ENCODE measurements at regions not wholly inside any gene's neighbourhood (a gene's known extent, or its start where the extent isn't known, plus 50 kb on each side); places are given as distances from the start of the nearest gene placed in this dataset.

- H3K4me3 ChIP-seq (ENCODE audit: low read depth, low read length): no peak overlapping the region
- TF ChIP-seq, protein P1, sequence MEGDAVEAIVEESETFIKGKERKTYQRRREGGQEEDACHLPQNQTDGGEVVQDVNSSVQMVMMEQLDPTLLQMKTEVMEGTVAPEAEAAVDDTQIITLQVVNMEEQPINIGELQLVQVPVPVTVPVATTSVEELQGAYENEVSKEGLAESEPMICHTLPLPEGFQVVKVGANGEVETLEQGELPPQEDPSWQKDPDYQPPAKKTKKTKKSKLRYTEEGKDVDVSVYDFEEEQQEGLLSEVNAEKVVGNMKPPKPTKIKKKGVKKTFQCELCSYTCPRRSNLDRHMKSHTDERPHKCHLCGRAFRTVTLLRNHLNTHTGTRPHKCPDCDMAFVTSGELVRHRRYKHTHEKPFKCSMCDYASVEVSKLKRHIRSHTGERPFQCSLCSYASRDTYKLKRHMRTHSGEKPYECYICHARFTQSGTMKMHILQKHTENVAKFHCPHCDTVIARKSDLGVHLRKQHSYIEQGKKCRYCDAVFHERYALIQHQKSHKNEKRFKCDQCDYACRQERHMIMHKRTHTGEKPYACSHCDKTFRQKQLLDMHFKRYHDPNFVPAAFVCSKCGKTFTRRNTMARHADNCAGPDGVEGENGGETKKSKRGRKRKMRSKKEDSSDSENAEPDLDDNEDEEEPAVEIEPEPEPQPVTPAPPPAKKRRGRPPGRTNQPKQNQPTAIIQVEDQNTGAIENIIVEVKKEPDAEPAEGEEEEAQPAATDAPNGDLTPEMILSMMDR (IDR thresholded peaks at IDR 0.05; ENCODE audit: low read depth, low read length): no peak
- TF ChIP-seq, protein P2, sequence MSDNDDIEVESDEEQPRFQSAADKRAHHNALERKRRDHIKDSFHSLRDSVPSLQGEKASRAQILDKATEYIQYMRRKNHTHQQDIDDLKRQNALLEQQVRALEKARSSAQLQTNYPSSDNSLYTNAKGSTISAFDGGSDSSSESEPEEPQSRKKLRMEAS (IDR thresholded peaks at IDR 0.05; ENCODE audit: low read depth, low read length): no peak
- TF ChIP-seq MYC (IDR thresholded peaks at IDR 0.05; ENCODE audit: low read depth, low read length) (no peak), POLR2A (IDR thresholded peaks at IDR 0.05; ENCODE audit: extremely low read depth, insufficient read length) (no peak)
- no peak for DNase-seq (ENCODE audit: low read depth)
Measured at GRCh38 chr16:55221836-55222235, 102.2 kb upstream of the IRX6 start.

DNA sequence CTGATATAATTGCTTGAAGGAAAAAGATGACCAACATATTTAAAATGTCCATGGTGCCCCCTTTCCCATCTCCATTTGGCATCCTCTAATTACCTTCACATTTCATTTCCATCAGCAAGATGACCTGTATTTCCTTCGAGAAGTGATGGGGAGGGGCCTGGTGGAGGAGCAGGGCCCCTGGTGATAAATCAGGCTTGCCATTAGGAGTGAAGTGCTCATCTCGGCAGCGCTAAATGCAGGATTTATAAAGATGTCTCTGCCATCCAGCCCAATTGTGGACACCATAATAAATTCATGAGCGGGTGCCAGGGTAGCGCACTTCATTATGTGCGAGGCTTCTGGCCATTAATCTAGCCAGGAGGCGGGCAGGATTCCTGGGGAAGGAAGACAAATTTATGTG is 101.5 kb upstream of the IRX6 start:
- TF ChIP-seq, protein P2 (IDR thresholded peaks at IDR 0.05; ENCODE audit: low read depth, low read length): no peak
- TF ChIP-seq, protein P1 (IDR thresholded peaks at IDR 0.05; ENCODE audit: low read depth, low read length): no peak
- TF ChIP-seq MYC (IDR thresholded peaks at IDR 0.05; ENCODE audit: low read depth, low read length) (no peak), POLR2A (IDR thresholded peaks at IDR 0.05; ENCODE audit: extremely low read depth, insufficient read length) (no peak)
- no peak for DNase-seq (ENCODE audit: low read depth)

DNA sequence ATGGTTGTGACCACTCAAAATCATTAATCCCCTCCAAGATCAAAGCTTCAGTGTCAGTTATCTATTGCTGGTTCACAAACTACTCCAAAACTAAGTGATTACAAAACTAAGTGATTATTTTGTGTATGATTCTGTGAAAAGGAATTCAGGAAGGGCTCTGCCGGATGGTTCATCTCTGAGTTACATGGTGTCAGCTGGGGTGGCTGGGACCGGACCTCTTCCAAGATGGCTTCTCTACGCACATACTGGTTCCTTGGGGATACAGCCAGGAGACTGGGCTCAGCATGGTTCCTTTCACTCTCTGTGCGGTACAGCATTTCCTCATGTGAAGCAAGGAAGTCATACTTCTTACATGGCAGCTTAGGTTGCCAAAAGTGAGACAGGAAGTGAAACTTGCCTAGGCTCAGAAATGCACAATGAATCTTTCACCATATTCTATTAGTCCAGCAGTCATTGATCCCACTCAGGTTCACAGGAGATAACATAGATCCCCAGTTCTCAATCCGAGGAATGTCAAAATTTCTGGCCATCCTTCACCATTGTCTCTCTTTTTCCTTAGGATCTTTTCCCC is 97.9 kb upstream of the IRX6 start:
- TF ChIP-seq MYC (IDR thresholded peaks at IDR 0.05; ENCODE audit: low read depth, low read length) (no peak), POLR2A (IDR thresholded peaks at IDR 0.05; ENCODE audit: extremely low read depth, insufficient read length) (no peak)
- TF ChIP-seq, protein P1 (IDR thresholded peaks at IDR 0.05; ENCODE audit: low read depth, low read length): no peak
- TF ChIP-seq, protein P2 (IDR thresholded peaks at IDR 0.05; ENCODE audit: low read depth, low read length): no peak
- no peak overlapping the region for H3K4me3 ChIP-seq (ENCODE audit: low read depth, low read length)
- DNase-seq (ENCODE audit: low read depth): peak; percentile 30

More for the DNA sequence above, 101.5 kb upstream of the IRX6 start:
- no peak overlapping the region for H3K4me3 ChIP-seq (ENCODE audit: low read depth, low read length)

GRCh38 chr16:55232822-55233221 is 91.2 kb upstream of the IRX6 start:
- no peak overlapping the region for H3K4me3 ChIP-seq (ENCODE audit: low read depth, low read length)
- TF ChIP-seq MYC (IDR thresholded peaks at IDR 0.05; ENCODE audit: low read depth, low read length): no peak
- TF ChIP-seq, protein P2 (IDR thresholded peaks at IDR 0.05; ENCODE audit: low read depth, low read length): no peak
- DNase-seq (ENCODE audit: low read depth): no peak

DNA sequence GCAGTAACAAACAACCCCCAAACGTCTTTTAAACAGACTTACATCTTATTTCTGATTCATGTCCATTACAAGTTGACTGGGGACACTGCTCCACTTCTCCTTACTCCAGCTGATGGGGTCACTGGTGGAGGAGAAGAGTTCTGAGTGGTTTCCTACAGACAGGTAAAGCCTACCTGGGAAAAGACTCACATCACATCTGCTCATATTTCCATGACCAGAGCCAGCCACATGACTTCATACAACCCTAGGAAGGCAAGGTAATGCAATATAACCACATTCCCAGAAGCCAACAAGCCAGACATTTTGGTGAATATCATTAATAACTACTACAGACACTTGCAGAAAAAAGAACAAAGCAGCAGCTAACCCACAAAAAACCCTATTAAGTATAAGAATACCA is 90.5 kb upstream of the IRX6 start:
- TF ChIP-seq, protein P2 (IDR thresholded peaks at IDR 0.05; ENCODE audit: low read depth, low read length): no peak
- TF ChIP-seq MYC (IDR thresholded peaks at IDR 0.05; ENCODE audit: low read depth, low read length): no peak
- TF ChIP-seq, protein P1 (IDR thresholded peaks at IDR 0.05; ENCODE audit: low read depth, low read length): no peak
- H3K4me3 ChIP-seq (ENCODE audit: low read depth, low read length): no peak overlapping the region
- no peak for DNase-seq (ENCODE audit: low read depth)

- TF ChIP-seq, protein P1 (IDR thresholded peaks at IDR 0.05; ENCODE audit: low read depth, low read length): no peak
- TF ChIP-seq POLR2A (IDR thresholded peaks at IDR 0.05; ENCODE audit: extremely low read depth, insufficient read length): no peak
- TF ChIP-seq, protein P2 (IDR thresholded peaks at IDR 0.05; ENCODE audit: low read depth, low read length): no peak
- TF ChIP-seq MYC (IDR thresholded peaks at IDR 0.05; ENCODE audit: low read depth, low read length): no peak
Measured at GRCh38 chr16:55236655-55237054, 87.3 kb upstream of the IRX6 start.

More at GRCh38 chr16:55236655-55237054, 87.3 kb upstream of the IRX6 start:
- DNase-seq (ENCODE audit: low read depth): no peak
- H3K4me3 ChIP-seq (ENCODE audit: low read depth, low read length): no peak overlapping the region

Measured in NB4 (cell line).